VCaP (cell line): ENCODE measurements at regions not wholly inside any gene's neighbourhood (a gene's known extent, or its start where the extent isn't known, plus 50 kb on each side); places are given as distances from the start of the nearest gene placed in this dataset.
A peak's percentile ranks its signal among the peaks of the same experiment; 100 is the strongest.

ENCODE experiments used
- H3K27ac ChIP-seq: fragments of 450-650 bp; 2 replicates; pipeline ENCODE4 v1.5.1; 2017
- CTCF ChIP-seq: fragments of 450-650 bp; conservative IDR thresholded peaks from 2 replicates; pipeline ENCODE4 v1.5.1; 2017; ENCODE audit warnings: mild to moderate bottlenecking, moderate library complexity

GRCh38 chrX:17931855-17932254, 70.8 kb upstream of the RAI2 start:
- no peak overlapping the region for H3K27ac ChIP-seq
- no peak for TF ChIP-seq CTCF

DNA sequence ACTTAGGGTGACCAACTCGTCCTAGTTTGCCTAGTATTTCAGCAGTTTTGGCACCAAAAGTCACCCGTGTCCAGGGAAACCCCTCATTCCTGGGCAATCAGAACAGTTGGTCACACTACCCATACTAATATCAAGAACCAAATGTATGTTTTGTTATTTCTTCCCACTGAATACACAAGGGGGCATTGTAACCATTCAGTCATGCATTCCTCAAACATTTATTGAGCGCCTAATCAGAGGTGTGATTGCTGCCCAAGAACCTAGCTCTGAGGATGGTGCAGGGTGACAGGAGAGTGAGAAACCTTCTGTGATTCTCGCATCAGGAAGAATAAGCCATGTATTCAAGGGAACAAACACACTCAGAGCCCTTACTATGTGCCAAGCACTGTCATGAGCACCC, 69.8 kb upstream of the RAI2 start:
- TF ChIP-seq CTCF, result peak; percentile 47
- H3K27ac ChIP-seq, result no peak overlapping the region

DNA sequence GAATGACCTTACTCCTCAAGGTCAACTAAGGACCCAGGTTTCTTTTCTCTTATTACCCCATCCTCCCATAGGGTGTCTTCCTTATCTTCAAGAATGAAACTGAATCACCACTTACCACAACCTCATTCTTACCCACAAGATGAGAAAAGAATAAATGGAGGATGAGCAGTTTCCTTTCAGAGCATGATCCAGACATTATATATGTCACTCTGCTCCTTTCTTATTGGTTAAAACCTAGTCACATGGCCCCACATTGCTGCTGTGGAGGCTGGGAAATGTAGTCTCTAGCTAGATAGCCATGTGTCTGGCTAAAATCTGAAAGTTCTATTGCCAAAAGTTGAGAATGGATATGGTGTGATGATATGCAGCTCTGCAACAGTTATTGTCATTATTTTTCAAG, 62.4 kb upstream of the RAI2 start:
- TF ChIP-seq CTCF, result no peak
- H3K27ac ChIP-seq, result peak overlapping the region; percentile 83

DNA sequence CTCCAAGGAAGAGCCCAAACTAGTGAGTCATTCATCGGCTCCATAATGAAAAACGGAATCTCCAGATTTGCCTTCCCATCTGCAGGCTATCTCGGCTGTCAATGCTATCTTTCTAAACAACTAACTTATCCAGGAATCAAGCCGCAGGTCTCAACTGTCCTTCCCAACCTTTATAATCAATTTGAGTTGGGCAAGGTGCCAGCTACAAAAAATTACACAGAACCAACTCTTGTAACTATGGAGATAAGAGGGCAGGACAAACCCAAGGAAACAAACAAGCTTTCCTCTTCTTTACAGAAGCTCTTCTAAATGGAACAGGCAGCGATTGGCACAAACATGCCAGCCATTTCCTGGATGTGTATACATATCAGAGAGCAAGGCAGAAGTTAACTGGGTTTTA, 61.2 kb upstream of the RAI2 start:
- TF ChIP-seq CTCF, result no peak
- H3K27ac ChIP-seq, result peak overlapping the region; percentile 83

- H3K27ac ChIP-seq, result no peak overlapping the region
- TF ChIP-seq CTCF, result no peak
Observed at GRCh38 chrX:17919896-17920446, 58.9 kb upstream of the RAI2 start.

DNA sequence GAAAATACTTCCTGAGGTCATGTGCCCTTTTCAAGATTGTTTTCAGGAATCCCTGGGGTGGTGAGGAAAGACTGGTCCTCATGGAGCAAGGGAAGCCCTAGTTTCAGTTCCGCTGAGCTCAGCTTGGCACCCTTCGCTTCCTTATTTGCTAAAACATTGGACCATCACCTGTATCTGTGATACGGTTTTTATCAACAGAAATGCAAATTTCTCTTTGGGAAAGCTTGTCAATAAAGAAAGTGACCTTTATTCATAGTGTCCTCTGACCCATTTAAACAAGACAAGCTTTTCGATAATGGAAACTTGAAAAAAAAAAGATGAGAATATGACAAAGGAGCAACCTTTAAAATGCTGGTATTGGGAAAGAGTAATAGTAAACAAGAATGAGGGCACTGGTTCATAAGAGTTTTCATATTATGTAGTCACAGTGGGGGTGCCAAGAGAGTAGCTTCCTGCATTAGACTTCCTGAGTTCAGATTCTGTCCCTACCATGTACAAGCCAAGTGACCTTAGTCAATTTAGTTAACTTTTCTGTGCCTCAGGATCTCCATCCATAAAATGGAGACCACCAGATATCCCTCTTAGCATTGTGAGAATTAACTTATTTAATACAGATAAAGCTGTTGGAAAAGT, 57.0 kb upstream of the RAI2 start:
- H3K27ac ChIP-seq, result no peak overlapping the region
- TF ChIP-seq CTCF, result no peak

DNA sequence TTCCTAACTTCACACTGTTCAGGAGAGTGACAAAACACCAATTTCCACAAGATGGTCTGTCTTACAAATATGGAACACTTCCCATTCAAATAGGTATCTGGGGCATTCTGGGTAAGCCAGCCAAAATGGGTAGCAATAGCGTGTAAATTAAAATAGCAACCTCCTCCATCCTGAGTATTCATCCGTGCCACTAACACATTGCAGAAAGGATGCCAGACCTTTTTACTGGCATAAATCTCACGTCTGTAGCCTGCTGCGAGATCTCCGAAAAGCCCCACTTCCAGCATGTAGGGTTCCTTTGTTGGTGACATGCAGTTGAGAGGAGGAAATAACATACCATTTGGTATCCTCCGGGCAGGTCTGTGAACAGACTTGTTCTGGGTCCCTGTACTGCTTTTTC, 52.7 kb upstream of the RAI2 start:
- no peak for TF ChIP-seq CTCF
- H3K27ac ChIP-seq, result no peak overlapping the region
